LNCAP (cell line): ENCODE measurements at regions not wholly inside any gene's neighbourhood (a gene's known extent, or its start where the extent isn't known, plus 50 kb on each side); places are given as distances from the start of the nearest gene placed in this dataset.

ENCODE experiments used
- TF ChIP-seq, protein P1 (sequence below): fragments of 450-650 bp; IDR thresholded peaks from 2 replicates; pipeline ENCODE4 v1.5.1; 2017; ENCODE audit warnings: mild to moderate bottlenecking

DNA sequence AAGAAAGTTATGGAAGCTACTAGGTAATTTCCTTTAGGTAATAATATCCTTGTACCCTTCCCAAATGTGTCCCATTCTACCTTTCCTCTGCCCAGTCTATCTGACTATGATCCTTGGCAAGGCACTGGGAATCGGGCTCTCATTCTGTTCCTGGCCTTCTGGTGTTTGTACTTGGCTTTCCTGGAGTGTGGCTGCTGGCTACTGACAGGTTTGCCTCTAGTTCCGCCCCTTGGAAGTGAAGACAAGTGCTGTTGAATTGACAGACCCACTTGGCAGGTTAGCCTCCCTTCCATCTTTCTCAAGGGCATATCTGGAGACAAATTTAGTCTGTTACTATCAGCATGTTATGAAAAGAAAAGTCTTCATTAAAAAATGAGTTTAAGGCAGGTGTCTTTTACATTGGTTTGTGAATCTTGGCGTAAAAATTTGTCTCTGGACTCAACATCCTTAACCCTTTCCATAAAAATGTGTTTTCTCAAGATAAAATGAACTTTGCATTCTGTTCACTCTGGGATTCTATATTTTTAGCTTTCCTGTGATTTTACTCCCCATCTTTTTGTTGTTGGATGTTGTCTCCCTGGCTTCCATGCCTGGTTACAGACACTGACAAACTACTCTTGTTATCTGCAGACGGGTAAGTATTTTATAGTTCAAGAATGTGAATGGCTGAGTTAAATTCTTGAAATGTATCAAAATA is 287.4 kb upstream of the PDGFD start:
- TF ChIP-seq, protein P1, sequence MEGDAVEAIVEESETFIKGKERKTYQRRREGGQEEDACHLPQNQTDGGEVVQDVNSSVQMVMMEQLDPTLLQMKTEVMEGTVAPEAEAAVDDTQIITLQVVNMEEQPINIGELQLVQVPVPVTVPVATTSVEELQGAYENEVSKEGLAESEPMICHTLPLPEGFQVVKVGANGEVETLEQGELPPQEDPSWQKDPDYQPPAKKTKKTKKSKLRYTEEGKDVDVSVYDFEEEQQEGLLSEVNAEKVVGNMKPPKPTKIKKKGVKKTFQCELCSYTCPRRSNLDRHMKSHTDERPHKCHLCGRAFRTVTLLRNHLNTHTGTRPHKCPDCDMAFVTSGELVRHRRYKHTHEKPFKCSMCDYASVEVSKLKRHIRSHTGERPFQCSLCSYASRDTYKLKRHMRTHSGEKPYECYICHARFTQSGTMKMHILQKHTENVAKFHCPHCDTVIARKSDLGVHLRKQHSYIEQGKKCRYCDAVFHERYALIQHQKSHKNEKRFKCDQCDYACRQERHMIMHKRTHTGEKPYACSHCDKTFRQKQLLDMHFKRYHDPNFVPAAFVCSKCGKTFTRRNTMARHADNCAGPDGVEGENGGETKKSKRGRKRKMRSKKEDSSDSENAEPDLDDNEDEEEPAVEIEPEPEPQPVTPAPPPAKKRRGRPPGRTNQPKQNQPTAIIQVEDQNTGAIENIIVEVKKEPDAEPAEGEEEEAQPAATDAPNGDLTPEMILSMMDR: no peak

DNA sequence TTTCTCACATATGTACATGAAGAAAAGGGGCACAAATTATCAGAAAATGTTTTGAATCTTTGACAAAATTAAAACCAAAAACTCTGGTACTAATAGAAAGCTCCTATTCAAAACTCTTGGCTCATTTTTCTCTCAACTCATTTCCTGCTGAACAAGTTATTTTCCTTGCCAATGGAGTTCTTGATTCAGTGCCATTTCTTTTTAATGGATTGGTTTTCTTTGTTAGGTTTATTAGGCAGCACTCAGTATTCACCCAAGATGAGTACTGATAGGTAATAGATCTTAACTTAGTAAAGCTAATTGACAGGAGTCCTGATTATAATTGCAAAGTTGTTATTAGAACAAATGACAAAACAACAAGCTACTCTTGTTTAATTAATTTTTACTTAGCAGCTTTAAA is 279.4 kb upstream of the PDGFD start:
- TF ChIP-seq, protein P1: no peak

DNA sequence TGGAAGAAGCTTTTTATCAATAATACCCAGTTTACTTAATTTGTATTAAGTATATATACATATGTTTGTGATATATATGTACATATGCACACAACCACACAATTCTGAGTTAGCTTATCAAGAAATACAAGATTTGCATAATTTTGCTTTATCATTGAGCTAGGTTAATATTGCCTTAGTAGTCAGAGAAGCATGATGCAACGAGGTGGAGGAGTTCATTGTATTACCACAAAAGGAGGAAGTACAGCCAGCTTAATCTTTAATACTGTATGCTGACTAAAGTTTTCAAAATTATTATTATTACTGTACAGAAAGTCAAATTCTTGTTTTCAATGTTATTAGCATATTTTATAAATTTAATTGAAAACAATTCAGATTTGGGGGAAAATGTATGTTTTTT is 278.4 kb upstream of the PDGFD start:
- TF ChIP-seq, protein P1: no peak

DNA sequence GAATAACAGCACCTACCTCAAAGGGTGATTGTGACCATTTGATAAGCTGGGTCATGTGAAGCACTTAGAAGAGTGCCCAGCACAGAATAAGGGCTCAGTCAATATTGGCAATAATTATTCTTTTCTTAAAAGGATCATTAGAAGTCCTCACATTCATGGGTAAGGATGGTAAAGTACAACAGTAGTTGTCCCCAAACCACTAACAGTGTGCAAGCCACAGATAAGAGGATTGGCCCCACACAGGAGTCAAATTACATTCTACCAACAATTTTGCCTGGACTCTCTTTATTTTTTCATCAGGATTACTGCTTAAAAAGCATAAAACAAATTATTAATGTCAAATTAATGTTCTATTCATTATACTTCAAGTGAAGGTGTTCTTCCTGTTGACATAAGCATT is 271.5 kb upstream of the PDGFD start:
- TF ChIP-seq, protein P1: no peak

DNA sequence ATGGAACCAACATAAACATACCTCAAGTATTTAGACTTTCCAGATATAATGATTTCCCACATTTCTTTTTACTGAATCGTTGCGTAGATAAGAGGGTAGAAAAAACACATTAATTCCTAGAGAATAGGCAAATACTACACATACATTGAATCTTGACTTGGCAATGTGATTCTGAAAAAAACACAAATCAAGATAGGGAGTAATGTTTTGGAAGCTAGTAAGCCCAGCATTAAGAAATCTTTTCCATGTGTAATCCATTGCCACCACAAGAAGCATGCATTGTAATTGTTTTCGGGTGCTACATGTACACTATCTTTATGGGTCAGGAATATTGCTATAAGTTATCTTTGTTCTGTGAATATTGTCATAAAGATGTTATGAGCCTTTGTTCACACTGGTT is 269.8 kb upstream of the PDGFD start:
- TF ChIP-seq, protein P1: no peak

DNA sequence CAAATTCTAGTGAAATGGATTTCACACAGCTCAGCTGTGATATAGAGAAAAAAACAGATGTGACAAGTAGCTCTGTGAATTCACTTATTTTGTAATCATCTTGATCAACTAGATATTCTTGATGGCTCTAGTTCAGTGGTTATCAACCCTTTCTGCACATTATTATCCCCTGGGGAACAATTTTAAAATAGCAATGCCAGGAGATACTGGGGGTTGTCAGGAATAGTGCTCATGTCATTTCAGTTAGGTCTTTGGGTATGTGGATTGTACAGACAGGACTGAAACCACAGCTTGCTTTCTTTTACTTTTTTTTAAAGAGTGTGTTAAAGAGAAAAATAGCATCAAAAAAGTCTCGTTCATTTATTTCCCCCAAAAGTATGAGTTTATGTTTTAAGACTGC is 269.0 kb upstream of the PDGFD start:
- TF ChIP-seq, protein P1: no peak

DNA sequence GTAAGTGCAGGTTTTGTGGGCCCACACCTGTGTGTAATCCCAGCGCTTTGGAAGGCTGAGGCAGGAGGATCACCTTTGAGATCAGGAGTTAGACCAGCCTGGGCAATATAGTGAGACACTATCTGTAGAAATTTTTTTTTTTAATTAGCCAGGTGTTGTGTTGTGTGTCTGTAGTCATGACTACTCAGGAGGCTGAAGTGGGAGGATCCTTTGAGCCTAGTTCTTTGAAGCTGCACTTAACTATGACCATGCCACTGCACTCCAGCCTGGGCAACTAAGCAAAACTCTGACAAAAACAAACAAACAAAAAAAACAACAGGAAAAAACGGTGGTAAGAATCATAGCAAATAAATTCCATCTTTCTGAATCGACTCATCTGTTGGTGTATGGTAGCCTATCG is 268.6 kb upstream of the PDGFD start:
- TF ChIP-seq, protein P1: no peak
